G401 (cell line): ENCODE measurements at regions not wholly inside any gene's neighbourhood (a gene's known extent, or its start where the extent isn't known, plus 50 kb on each side); places are given as distances from the start of the nearest gene placed in this dataset.

Source experiments
- DNase-seq: peaks from one replicate; pipeline ENCODE4 v3.0.0-alpha.2; 2015; ENCODE audit warnings: low spot score
- in situ Hi-C: cut with HindIII; loops from 2 replicates; pipeline ENCODE4 v1.10.0; 2016; ENCODE audit warnings: low sequenced_read_pairs, mixed read lengths

- DNase-seq, result no peak
- in situ Hi-C loops, result no loop called here
These were observed 197.3 kb upstream of the HES1 start for GRCh38 chr3:193938613-193939012.

DNA sequence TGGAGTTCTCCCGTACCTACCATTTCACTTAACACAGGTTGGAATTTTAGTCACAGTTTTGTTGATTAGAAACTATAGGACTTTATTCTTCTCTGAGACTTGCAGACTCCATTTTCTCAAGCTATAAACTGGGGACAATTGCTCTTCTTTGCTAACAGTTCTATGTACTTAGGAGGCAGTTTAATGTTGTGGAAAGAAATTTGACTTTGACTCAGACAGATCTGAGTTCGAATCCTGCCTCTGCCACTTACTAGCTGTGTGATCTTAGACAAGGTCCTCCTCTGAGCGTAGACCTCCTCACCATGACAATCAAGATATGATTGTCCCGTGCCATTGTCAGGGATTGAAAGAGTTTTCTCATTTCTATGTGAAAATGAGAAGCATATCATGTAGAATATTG lies 196.4 kb upstream of the HES1 start:
- in situ Hi-C loops, result no loop called here
- DNase-seq, result no peak

- in situ Hi-C loops, result no loop called here
- DNase-seq, result no peak
These were observed 195.4 kb upstream of the HES1 start for GRCh38 chr3:193940526-193940925.

GRCh38 chr3:193941486-193941885 lies 194.5 kb upstream of the HES1 start:
- no peak for DNase-seq
- in situ Hi-C loops, result no loop called here

- DNase-seq, result no peak
- in situ Hi-C loops, result no loop called here
These were observed 193.4 kb upstream of the HES1 start for GRCh38 chr3:193942516-193943055.

DNA sequence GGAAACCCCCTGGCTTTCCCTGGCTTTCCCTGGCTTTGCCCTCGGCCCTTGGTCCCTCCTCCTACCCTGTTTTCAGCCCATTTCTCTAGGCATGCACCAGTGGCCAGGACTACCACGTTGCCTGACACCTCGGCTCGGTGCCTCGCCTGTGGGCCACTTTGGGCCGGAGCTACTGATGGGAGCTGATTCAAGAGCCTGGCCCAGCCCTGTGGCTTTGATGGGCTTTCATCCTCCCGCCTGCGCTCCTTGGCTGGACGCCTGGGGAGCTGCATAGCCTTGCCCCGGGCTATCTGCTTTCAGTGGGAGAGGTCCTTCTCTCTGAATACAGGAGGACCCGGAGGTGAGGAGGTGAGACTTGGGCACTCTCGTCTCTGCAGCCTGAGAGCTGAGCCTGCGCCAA lies 192.7 kb upstream of the HES1 start:
- in situ Hi-C loops, result no loop called here
- no peak for DNase-seq

DNA sequence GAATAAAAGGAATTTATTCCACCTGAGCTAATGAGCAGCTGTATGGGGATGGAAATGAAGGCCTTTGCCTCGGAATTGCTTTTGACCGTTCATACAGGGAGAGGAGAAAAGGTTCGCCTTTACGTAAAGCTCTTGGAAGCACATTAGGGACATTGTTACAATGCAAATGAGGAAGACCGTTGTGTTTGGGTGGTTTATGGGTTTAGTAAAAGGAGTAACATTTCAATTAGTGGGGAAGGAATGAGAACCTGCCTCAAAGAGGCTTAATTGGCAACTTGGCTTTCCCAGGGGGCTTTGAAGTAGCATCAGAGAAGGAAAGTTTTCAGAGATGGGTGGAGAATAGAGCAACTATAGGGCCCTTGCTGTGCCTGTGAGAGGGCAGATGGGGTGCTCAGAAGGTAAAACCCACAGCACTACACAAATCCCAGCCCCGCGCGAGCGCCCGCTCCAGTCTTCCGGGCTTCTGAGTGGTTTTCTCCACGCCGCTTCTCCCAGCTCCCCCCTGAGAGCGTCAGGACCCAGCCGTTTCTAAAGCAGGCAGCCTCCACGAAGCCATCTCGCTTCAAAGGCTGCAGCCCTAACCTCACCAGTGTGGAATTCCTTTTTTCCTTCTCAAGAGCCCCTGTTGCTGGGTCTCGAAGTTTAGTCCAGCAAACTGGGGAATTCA lies 192.0 kb upstream of the HES1 start:
- DNase-seq, result no peak
- in situ Hi-C loops, result no loop called here

- no peak for DNase-seq
- in situ Hi-C loops, result no loop called here
These were observed 191.4 kb upstream of the HES1 start for GRCh38 chr3:193944518-193944884.

- in situ Hi-C loops, result no loop called here
- no peak for DNase-seq
These were observed 190.8 kb upstream of the HES1 start for GRCh38 chr3:193945143-193945542.

DNA sequence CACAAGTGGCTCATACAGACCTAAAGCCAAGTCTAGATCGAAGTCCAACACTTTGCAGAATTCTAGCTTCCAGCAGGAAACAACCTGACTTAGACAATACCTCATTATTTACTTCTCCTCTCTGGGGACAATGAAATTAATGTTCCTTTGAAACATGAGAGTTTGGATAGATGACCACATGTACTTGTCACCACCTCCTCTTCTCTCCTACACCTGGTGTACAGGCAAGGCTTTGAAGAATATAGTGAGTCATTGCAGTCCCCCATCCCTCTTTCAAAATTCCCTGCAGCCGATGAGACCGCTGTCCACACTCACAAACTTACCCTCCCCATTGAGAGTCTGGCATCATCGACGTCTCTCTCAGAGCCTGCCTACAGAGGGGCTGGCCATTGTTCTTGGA lies 189.0 kb upstream of the HES1 start:
- DNase-seq, result no peak
- in situ Hi-C loops, result no loop called here

DNA sequence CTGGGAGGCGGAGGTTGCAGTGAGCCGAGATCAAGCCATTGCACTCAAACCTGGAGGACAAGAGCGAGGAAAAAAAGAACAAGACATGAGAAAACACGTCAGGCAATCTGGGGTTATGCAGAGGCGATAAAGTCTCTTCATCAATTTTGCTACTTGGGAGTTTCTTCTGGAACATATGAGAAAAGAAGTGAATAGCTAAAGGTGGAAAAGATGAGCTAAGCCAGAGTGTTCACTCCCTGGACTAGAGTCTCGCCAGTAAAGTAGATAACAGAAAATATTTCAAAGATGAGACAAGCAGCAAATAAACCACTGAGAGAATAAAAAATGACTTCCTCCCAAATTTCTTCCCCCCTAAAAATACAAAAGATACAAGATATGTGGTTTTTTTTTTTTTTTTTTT lies 188.4 kb upstream of the HES1 start:
- in situ Hi-C loops, result no loop called here
- DNase-seq, result no peak

GRCh38 chr3:193948459-193948858 lies 187.5 kb upstream of the HES1 start:
- DNase-seq, result no peak
- in situ Hi-C loops, result no loop called here

DNA sequence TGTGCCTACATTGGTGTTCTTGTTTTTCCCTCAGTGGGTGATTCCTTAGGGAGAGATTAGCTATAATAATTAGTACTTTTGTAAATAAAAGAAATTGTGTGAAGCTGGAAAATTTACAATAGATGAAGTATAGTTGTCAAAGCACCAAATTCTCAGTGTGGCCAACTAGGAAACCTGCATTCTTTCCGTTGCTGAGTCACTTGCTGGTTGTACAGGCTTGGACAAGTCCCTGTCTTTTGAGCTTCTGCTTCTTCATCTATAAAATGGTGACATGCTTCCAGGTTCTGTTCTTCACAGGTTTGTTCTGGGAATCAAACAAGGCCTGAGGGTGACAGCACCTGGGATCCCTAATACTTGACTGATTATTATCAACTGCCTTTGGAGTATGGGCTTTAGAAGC lies 184.1 kb upstream of the HES1 start:
- in situ Hi-C loops, result no loop called here
- no peak for DNase-seq

GRCh38 chr3:193954752-193955151 lies 181.2 kb upstream of the HES1 start:
- in situ Hi-C loops, result no loop called here
- DNase-seq, result no peak

DNA sequence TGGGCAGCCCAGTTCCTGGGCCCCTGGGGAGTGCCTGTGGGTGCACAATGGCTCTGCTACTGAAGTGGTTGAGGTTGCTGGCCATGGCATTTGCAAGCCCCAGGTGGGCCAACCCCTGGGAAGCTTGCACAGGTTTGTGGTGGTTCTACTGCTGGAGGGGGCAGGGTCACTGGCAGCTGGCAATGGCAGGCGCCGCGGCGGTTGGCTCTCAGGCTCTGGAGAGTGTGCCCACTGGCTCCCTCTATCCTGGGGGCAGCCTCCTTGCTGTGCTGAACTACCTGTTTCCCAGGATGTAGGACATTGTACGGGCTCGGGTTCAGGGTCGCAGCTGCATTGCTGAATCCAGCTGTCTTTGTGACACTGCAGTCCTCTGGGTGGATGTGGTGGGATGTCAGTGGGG lies 180.2 kb upstream of the HES1 start:
- in situ Hi-C loops, result no loop called here
- DNase-seq, result no peak

GRCh38 chr3:193959861-193960260 lies 176.1 kb upstream of the HES1 start:
- in situ Hi-C loops, result no loop called here
- no peak for DNase-seq

DNA sequence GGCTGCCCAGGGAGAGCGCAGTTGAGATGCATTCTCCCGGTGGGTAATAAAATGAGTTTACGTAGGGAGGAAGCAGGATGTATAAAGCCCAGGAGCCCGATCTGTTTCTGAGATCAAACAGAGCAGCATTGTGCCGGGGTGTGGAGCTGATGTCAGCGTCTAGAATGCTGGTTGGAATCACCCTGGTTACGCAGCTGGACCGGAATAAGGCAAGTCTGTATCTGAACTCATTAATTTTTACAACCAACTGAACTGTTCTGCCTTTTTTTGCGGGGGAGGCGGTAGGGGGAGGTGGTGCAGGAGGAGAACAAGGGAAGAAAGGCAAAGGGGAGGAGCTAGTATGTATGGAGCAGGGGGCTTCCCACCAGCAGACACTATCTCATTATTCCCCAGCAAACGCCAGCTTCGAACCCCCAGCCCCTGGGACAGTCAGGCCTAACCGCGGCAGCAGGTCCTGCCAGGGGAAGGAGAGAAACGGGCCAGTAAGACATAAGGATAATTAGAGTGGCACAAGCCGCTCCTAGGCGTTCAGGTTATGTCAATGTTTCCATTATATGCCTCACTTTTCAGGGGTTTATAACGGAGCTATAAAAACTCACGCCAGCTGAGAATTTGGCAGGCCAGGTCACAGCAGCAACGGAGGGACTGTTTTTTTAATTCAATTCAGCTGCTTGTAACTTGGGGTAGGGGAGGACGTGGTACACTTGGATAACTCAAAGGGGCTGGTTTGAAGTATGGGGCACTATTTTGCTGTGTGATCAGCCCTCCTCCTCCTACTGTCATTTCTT lies 175.3 kb upstream of the HES1 start:
- in situ Hi-C loops, result no loop called here
- DNase-seq, result no peak

DNA sequence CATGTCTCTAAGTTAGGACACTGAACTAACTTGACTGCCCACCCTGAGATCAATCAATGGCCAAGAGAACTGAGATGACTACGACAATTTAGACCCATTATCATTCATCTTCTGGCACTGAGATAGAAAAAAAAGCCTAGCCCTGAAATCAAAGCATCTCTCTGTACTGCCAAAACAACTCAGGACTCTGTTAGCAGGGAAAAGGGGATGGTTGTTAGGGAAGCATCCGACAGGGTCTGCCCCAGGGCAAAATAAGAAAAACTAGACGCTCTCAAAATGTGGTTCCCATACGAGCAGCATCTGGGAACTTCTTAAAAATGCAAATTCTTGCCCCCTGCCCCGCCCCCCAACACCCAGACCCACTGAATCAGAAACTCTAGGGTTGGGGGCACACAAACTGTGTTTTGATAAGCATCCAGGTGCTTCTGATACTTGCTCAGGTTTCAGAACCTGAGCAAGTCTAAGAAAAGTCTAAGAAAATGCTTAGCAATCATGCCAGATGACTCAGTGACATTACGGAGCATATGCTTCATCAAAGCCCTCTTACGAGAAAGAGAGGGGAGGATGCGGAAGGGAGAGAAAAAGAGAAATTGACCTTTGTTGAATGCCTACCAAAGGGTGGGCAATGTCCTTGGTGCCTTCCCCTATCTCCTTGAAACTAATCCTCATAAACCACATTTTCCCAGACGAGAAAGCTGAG lies 172.8 kb upstream of the HES1 start:
- DNase-seq, result no peak
- in situ Hi-C loops, result no loop called here

GRCh38 chr3:193963808-193964516 lies 172.0 kb upstream of the HES1 start:
- no peak for DNase-seq
- in situ Hi-C loops, result no loop called here

- DNase-seq, result no peak
- in situ Hi-C loops, result no loop called here
These were observed 171.4 kb upstream of the HES1 start for GRCh38 chr3:193964517-193964880.
